Activated CD8-positive, alpha-beta memory T cell treated with anti-CD3 and anti-CD28 coated beads for 1 hour (primary cell): ENCODE measurements at regions not wholly inside any gene's neighbourhood (a gene's known extent, or its start where the extent isn't known, plus 50 kb on each side); places are given as distances from the start of the nearest gene placed in this dataset.
"Not testable (repeated sequence)": the region's sequence is repeated elsewhere in the genome, so short reads cannot be mapped to it uniquely, and the experiment has no call there.

Experiments
- DNase-seq, 2 donors: peaks; one replicate each; pipeline ENCODE4 v3.0.0-alpha.2; 2020; ENCODE audit warnings: low read depth in 1 of 2; ENCODE audit errors: extremely low read depth in 1 of 2

DNA sequence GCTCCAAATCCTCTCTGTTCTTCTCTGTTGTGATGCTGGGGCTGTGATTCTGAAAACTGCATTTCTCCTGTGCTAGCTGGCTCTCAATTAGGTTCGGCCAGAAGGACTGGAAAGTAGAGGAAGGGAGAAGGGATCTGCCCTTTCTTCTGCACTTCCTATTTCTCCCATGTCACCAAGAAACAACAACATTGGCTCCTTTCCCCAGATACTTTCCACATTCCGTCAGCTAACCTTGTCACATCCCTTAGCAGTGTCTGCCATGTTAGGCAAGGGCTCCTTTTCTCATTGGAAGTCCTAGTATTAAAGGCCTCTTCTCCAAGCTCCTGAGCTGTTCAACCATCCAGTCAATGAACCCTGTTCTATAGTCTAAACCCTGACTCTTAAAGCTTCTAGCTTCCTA lies 171.1 kb downstream of the ZNF621 start:
- DNase-seq, result no peak

GRCh38 chr3:40698611-40699010 lies 173.9 kb downstream of the ZNF621 start:
- DNase-seq, result not testable (repeated sequence)

- no peak for DNase-seq
These were observed 176.3 kb downstream of the ZNF621 start for GRCh38 chr3:40701016-40701588.

GRCh38 chr3:40704224-40704623 lies 179.5 kb downstream of the ZNF621 start:
- no peak for DNase-seq

DNA sequence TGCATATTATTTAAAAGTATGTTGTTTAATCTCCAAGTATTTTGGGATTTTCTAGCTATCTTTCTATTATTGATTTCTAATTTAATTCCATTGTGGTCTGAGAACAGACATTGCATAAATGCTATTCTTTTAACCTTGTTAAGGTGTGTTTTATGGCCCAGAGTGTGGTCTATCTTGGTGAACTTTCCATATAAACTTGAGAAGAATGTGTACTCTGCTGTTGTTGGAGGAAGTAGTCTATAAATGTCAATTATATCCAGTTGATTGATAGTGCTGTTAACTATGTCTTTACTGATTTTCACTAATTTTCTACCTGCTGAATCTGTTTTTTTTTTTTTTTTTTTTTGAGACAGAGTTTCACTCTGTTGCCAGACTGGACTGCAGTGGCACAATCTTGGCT lies 180.9 kb downstream of the ZNF621 start:
- no peak for DNase-seq

DNA sequence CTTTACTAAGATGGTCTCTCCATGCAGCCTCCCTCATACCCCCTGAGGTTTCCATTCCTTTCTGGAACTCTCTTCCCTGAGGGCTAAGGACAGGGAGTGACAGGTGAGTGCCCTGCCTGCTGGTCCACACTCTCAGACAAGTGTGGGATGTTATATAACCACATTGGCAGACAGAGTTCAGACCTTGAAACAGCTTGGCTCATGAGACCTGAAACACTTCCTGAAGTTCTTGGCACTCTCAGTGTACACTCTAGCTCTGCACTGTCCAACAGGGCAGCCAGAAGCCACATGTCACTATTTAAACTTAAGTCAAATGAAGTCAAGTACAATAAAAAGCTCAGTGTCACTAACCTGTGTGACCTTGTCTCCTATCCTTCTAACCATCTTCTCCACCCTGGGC lies 188.5 kb downstream of the ZNF621 start:
- DNase-seq, result no peak

DNA sequence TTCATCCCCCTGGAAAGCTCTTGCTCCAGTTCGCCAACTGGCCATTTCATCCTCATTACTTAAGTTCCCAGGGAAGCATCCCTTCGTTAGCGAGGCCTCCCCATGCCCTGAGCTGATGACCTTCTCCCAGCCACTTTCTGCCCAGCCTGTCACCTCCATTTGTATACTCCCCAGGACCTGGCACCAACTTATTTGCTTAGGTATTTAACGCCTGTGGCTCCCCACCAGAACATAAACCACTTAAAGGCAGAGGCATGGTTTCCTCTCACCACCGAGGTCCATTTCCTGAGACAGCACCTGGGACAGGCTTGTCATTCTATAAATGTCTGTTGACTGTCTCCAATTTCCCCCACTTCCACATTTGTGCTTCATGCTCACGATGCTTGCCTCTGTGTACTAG lies 189.0 kb downstream of the ZNF621 start:
- DNase-seq, result no peak

DNA sequence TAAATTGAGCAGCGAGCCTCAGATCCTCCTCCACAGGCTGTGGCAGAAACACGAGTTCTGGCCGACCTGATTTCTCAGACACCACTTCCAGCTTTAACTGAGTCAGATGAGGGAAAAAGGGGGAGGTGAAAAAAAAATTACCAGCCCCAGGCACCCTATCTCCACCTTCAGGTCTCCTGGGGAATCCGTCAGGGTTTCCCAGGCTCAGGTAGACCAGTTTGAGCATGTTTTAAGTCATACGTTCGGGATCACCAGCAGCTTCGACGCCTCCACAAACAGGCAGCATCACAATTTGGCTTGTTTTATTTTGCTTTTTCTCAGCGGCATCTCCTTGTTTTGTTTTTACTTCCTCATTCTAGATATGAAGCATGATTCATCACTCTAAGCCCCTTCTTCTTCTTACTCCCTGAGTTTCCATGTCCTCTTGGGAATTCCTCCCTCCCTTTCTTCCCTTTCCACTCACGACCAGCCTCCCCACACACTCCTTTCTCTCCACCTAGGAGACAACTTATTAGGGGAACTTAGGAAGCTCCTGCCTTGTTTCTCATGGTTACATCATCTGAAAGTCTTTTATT lies 190.1 kb downstream of the ZNF621 start:
- DNase-seq, result no peak

DNA sequence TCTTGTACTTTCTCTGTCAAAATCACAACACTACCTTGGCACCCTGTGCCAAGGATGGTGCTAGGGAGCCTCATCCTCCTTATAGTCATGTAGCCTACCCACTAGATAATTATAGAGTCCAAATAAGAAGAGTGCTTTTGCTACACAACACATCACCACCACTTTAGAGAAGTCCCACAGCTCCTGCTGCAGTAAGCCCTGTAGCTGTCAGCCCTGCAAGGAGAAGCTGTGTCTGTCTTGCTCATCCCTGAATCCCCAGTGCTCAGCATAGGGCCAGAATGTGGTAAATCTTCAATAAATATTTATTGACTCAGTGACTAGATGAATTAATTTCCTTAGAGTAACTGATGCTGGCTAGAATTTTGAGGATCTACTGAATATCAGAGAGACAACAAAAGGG lies 190.8 kb downstream of the ZNF621 start:
- no peak for DNase-seq

DNA sequence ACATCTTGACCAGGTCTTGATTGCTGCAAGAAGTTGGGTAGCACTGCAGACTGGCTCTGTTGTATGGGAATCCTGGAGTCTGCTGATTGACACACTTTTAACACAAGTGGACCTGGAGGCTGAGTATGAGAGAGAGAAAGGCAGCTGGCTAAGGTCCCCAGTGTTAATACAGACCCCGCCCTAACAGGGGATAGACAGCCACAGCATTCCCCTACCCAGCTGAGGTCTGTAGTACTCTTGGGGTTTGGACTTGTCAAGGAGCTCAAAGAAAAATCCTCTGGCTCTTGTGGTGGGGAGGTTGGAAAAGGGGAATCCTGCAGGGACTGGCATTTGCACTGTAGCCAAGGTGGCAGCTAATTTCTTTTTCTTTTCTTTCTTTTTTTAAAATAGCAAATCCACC lies 192.7 kb downstream of the ZNF621 start:
- no peak for DNase-seq

GRCh38 chr3:40718209-40718608 lies 193.4 kb downstream of the ZNF621 start:
- no peak for DNase-seq

GRCh38 chr3:40718681-40719080 lies 193.9 kb downstream of the ZNF621 start:
- no peak for DNase-seq

DNA sequence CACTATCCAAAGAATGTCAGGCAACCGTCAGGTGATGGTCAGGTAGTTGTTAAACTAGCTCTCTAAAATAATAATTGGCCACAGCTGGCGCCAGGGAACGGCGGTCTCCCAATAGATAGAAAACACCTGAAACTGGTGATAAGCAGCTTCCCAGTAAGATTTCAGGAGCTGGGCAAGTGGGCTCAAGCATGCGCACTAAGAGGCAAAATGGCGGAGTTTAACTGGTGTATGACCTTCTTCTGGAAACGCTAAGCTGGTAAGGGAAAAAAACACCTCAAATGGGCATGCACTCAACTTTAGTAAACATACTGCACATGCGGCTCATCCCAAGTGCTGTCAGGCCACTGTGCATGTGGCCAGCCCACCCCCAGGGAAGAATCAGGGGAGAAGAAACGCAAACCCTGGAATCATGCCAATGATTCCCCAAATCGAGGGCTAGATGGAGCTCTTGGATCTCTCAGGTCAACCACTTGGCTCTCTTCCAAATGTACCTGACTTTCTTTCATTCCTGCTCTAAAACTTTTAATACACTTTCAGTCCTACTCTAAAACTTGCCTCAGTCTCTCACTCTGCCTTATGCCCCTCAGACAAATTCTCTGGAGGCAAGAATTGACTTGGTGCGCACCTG lies 195.0 kb downstream of the ZNF621 start:
- no peak for DNase-seq

DNA sequence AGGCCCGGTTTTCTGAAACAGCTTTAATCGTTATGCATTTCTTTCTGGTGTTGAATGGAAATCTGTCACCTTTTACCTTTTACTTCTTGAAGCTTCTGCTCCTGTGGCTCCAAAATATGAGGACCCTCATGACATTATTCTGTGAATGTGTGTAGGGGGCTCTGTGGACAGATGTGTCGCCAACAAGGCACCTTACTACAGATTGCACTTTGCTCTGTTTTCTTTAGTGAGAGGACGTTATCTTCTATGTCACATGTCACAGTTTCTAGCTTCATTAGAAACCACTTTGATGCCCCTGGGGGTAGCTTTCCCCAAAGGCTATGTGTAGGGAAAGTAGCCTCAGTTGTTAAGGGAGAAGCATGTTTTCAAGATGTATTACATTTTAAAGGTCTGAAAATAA lies 195.6 kb downstream of the ZNF621 start:
- no peak for DNase-seq

- DNase-seq, result no peak
These were observed 196.1 kb downstream of the ZNF621 start for GRCh38 chr3:40720863-40721262.

- DNase-seq, result no peak
These were observed 198.4 kb downstream of the ZNF621 start for GRCh38 chr3:40723083-40723660.

GRCh38 chr3:40725031-40725430 lies 200.3 kb downstream of the ZNF621 start:
- DNase-seq, result no peak

GRCh38 chr3:40731445-40731844 lies 206.7 kb downstream of the ZNF621 start:
- DNase-seq, result no peak

DNA sequence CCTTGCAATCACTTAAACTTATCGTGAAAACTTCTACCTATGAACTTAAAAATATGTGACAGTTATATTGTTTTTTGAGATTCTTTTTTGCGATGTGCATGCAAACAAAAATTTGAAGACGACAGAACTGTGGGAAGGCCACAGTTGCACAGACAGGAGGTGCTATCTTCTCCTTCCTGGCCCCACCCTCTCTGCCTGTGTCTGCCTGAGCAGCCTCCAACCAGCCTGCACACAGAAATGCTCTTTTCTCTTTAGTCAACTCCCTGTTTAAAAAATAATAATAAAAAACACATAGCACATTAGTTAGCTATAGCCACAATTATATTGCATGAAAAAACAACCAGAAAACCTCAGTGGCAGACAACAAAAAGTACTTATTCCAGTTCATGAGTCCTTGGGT lies 212.2 kb downstream of the ZNF621 start:
- no peak for DNase-seq

DNA sequence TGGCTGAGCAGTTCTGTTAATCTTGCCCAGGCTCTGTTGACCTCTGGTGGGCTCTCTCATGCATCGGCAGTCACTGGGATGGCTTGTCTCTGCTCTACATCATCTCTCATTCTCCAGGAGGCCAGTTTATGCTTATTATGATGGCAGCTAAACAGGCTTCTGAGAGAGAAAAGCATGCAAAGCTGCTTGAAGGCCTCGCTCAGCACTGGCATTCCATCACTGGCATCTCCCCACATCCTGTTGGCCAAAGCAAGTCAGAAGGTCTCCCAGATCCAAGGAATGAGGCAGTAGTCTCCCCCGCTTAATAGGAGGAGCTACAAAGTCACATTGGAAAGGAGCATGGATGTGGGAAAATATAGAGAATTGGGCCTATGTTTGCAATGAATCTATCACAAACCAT lies 212.6 kb downstream of the ZNF621 start:
- no peak for DNase-seq

GRCh38 chr3:40739971-40740370 lies 215.2 kb downstream of the ZNF621 start:
- no peak for DNase-seq

DNA sequence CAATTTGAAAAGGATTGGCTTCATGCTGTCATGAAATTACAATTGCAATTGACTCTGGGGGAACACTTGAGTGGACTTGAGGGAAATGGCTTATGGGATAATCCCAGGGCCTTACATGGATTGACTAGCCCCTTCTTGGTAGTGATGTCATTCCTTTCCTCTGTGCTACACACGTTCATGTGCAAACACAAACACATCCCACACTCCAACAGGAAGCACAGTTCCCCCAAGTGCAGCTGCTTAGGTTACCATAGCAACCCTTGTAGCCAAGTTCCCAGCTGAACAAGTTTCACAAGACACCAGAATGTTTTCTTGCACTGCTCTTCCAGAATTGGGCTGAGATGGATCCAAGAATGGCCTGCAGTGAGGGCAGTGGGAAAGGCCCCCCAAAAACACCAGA lies 217.0 kb downstream of the ZNF621 start:
- no peak for DNase-seq
